HG02588 (cell line): ENCODE measurements at regions not wholly inside any gene's neighbourhood (a gene's known extent, or its start where the extent isn't known, plus 50 kb on each side); places are given as distances from the start of the nearest gene placed in this dataset.
A peak's percentile ranks its signal among the peaks of the same experiment; 100 is the strongest.

ENCODE experiments used
- ATAC-seq: cut with Tn5 transposase; IDR thresholded peaks from one replicate; pipeline ENCODE4 v1.9.1; 2021; ENCODE audit warnings: mild to moderate bottlenecking, moderate library complexity; ENCODE audit not compliant: unreplicated experiment

DNA sequence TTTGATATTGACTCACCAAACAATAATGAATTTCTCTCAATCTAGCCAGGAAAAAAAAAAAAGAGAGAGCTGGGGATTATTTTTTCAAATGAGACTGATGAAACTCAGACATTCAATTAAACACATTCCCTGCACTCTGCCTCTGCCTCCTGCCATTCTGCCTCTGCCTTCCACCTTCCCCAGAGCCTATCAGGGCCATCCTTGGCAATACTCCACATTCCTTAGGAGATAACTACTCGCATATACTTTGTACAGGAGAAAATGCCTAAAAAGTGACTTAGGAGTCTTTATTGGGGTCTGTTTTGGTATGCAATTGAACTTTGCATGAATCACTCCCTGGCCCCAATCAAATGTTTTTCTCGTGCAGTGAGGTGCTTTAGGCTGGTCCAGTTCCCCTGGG, 246.6 kb upstream of the PLET1 start:
- no peak for ATAC-seq

DNA sequence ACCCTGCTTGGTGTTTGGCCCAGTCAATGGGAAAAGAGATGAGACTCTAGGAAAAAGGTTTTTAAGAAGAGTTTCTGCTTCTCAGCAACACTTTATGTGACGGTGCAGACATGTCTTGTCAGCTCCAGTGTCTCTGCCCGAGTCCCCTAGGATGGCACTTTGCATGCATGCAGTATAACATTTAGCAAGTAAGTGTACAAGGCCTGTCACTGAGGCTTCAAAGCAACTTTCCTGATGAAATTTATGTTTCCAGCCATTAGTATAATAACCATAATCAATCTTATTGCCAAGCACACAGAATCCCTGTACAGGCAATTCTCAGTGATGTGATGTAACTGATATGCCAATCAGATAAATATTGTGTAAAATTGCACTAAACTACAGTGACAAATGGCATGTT, 248.1 kb upstream of the PLET1 start:
- ATAC-seq = no peak

DNA sequence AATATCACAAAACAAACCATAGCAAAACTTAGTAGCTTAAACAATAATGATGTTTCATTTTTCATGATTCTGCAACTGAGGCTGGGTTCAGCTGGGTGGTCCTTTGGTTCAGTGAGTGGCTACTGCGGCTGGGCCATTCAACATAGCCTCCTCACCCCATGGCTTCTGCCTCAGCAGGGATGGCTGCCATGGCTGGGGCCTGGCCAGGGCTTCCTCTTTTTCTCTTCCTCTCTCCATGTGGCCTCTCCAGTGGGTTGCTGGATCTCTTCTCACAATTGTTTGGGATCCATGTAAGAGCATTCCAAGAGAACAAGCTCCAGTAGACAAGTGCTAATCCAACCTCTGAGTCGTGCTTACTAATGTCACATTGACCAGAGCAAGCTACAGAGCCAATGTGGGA, 248.6 kb upstream of the PLET1 start:
- no peak for ATAC-seq

DNA sequence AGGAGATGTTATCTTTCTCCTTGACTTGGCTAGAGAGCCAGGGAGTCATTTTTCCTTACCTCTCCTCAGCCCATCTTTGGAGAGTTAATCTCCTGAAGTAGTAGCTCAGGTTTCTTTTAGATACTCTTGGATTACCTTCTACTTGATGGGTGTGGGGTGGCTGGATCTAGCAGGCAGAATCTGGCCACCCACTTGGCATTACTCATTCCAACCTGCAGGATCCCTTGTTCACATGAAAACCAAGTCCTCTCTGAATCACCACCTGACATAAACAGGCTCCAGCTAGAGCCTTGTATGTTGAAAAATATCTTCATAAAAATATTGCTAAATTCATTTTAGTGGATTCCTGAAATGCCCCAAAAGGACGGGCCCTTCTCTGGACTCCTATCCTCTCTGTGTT, 250.6 kb upstream of the PLET1 start:
- no peak for ATAC-seq

DNA sequence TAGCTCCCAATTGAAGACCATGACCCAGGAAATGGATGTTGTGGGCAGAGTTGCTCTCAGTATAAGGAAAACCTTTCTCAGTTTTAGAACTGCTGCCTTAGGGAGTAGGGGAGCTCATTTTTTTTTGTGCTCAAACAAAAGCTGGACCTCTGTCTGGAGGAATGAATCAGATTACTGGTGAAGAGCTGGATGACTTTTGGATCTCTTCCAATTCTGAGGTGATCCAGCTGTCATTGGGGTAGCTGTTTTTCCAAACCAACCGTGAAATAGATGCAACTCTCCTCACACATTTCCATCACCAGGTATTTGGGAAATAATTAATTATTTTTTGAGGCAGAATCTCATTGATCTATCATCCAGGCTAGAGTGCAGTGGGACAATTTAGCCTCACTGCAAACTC, 251.3 kb upstream of the PLET1 start:
- ATAC-seq = no peak

DNA sequence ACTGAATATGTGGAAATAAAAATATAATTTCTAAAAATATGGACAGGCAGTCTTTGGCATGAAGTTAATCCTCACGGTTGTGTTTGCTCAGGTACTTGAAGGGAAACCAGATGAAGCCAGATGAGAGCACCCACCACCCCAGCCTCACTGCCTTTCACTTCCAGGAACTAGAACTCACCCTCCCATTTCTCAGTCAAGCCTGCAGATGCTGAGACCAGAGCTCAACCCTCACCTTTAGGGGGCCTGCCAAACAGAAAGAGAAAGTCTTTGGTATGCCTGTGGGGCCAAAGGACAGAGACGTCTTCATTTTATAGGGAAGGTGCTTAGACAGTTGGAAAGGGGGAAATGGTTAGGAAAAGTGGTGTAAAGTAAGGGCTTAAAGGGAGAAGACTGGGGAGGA, 252.8 kb upstream of the PLET1 start:
- ATAC-seq = no peak

DNA sequence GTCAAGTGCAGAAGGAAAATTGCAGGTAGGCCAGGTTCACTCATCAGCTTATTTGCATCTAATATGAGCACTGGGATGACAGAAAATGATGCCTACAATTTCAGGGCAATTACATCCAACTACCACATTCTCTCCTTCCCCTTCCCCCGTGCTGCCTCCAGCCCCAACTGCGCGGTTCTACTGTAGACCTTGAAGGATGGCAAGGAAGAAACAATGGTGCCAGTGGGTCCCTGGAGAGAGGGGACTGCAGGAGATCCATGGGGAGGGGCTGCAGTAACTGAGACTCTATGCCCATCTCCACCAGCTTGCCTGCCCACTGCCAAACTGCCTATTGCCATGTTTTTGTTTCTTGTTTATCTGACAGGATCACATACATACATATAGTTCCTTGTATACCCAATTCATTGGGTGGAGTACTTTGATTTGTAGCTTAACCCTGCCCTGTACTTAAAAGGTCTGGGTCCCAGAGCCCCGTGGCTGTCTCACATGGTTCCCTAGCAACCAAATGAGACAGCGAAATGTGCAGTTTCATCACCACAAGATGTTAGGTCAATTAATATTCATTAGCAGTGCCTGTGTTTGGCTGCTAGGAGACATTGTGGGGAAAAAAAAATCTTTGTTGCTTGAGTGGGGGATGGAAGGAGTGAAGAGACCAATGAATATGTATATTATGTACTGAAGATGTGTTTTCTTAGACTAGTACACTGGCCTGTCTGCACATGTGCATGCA, 253.5 kb upstream of the PLET1 start:
- no peak for ATAC-seq

DNA sequence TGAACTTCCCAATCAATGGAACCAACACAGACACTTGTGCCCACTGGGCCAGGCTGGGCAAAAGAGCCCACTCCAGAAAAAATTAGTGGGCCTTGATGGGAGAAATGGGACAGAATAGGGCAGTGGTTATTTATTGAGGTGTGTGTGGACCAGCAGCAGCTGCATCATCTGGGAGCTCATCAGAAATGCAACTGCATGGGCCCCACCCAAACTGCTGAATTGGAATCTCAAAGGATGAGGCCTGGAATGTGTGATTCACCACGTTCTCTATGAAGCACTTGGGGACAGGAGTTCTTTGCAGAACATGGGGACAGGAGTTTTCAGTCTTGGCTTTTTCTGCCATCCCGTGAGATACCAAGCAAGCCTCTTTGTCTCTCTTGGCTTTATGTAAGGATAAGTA, 255.6 kb upstream of the PLET1 start:
- ATAC-seq = no peak

DNA sequence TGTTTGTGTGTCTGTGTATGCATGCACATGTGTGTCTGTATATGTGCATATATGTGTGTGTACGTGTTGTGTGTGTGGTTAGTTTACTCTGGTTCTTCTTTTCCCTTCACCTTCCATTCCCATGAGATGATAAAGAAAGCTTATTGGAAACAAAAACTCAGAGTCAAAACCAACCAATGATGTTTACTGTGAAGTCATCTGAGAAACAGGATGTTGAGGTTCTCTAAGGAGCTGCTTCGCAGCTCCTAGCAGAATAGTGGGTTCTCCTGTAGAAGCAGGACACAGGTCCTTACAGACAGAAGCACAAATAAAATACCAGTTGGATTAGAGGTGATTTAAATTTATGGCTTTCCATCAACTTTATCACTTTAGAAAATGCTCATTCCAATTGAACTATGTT, 256.1 kb upstream of the PLET1 start:
- no peak for ATAC-seq

DNA sequence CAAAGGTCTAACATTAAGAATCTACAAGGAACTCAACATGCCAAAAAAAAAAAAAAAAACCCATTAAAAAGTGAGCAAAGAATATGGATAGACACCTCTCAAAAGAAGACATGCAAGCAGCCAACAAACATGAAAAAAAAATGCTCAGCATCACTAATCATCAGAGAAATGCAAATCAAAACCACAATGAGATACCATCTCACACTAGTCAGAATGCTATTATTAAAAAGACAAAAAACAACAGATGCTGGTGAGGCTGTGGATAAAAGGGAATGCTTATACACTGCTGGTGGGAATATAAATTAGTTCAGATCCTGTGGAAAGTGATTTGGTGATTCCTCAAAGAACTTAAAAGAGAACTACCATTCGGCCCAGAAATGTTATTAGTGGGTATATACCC, 257.7 kb upstream of the PLET1 start:
- ATAC-seq = no peak

DNA sequence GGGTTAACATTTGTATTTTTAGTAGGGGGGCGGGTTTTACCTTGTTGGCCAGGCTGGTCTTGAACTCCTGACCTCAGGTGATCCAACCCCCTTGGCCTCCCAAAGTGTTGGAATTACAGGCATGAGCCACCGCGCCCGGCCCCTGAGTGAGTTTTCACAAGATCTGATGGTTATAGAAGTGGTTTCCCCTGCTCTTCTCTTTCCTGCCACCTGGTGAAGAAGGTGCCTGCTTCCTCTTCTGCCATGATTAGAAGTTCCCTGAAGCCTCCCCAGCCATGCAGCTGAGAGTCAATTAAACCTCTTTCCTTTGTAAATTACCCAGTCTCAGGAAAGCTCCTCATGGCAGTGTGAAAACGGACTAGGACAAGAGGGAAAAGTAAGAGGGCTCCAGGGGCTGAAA, 259.1 kb upstream of the PLET1 start:
- no peak for ATAC-seq

DNA sequence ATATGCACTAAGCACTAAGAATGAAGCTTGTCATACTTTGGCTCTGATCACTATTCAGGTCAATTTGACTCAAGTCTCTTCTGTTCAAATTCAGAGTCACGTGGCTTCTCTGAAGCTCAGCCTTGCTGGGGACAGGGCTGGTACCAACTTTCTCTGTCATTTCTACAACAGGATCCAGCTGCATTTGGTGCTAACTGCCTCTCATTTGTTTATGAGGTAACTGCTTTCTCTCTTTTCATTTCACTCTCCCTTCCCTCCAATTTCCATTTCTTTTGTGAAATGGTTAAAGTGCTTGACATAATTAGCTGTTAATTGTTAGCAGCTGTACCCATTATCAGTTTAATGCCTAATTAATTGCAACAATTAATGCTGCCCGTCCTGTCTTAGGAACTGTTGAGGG, 259.7 kb upstream of the PLET1 start:
- no peak for ATAC-seq

DNA sequence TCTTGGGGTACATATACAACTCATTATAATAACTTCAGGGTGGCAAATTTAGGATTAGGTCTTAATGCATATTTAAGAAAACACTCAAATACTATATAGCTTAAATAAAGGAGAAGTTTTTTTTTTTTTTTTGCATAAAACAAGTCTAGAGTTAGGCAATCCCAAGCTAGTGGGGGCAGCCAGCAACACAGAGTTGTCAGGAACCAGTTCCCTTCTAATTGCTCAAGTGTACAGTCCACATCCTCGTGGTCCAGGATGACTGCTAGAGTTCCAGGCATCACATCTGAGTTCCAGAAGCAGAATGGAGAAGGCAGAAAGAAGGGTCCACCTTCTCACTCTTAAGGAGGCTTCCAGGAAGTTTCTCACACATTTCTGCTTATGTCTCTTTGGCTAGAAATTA, 261.9 kb upstream of the PLET1 start:
- ATAC-seq = no peak

DNA sequence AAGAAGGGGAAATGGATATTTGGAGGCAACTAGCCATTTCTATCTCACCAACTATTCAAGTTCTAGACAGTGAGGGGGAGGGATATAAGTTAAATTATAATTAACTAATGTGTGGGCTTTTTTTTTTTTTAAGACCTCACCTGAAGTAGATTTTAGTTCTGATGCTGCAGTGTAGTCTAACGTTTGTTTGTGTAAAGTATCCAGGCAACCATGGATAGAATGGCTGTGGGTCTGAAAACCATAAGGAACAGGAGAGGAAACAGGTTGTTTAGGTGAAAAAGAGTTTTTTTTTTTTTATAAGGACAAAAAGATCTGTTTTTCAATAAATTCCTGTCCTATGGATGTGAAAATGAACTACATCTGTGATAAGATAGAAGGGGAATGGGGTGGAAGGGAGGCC, 262.4 kb upstream of the PLET1 start:
- no peak for ATAC-seq

DNA sequence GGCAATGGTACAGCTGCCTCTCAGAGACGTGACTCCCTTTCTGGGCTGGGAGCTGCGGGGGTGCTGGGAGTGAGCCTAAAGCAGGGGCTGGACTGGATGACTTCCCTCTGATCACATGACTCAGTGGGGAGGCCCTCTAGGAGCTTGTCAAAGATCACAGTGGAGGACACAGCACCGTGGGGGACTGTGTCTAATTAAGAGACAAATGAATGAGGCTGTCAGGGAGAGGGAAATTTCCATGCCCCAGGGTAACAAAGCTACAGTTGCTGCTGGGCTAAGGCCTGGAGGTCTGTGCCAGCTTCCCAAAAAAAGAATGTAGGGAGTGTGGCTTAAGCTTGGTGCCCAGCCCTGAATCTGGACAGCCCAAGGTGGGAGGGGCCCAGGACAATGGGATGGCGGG, 262.8 kb upstream of the PLET1 start:
- ATAC-seq = no peak

DNA sequence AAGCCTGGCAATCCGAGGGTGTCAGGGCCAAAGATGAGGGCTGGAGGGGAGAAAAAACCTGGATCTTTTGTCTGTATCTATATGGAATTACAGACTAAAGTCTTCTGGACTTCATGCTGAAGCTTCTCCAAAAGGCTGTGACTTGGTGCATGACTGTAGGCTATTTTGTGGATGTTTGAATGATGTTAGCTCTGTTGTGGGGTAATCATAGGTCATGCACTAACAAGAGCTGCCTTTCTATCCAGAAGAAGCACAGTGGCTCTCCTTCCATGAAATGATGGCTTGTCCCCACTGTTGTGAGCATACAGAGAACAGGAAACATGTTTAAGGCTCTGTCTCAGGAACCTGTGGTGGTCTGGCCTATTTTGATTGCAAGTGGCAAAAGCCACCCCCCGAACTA, 263.3 kb upstream of the PLET1 start:
- ATAC-seq = no peak

DNA sequence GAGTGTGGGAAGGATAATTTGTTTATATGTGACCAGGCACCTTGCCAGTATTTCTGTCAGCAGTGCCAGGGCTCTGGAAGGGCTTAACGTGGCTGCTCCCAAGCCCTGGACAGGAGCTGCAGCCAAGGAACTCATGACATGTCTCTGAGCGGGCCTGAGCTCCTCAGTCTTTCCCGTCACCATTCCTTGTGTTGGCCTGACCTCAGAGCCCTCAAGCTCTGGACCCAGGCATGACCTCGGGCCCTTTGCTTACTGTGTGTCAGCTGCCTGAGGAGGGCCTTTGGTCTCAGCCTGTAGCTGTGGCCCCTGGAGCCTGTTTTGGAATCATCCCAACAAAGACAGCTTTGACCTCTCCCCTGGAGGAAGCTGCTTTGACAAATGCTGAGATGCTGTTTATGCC, 264.1 kb upstream of the PLET1 start:
- ATAC-seq = no peak

DNA sequence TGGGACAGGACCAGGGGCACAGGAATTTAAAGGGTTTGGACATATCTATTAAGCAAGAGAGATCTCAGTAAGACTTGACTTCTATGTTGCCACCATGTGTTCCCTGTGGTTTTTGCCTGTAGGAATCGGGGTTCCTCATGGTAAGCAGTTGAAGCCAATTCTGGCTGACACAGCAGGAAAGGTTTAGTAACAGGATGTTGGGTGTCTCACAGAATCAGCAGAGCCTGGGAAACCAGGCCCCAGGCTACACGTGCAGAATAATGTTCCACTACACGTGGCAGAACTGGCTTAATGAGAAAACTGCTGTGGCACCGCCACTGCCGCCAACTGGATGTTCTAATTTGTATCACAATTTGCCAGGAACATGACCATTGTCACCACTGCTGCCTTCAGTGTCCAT, 264.6 kb upstream of the PLET1 start:
- no peak for ATAC-seq

DNA sequence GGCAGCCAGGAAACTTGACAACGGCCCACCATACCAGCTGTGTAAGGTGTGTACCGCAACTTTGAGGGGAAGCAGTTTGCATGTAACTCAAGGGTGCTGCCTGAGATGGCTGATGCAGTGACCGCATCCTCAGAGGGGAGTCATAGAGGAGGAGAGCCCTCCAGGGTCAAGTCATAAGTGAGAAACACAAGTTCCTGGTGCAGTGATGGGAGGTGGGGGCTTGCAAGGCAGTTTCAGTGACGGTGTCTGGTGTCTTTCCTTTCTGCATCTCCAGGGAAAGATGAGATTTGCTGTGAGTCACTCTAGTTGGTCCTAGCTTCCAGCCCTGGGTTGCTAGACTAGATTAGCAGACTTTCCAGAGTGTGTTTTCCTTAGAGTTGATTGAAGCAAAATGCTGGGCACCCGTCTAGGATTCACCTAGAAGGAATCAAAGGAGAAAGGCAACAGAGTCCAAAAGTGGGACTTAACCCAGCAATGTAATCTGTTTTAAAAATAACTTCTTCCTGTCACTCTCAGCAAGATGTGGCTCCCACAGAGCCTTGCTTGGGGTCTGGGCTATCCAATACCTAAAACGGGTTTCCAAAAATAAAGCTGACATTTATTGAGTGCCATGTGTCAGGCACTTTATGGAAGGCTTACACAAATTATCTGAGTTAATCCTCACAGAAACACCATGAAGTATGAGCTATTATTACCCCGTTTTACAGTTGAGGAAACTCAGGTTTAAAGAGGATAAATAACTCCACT, 265.4 kb upstream of the PLET1 start:
- no peak for ATAC-seq

DNA sequence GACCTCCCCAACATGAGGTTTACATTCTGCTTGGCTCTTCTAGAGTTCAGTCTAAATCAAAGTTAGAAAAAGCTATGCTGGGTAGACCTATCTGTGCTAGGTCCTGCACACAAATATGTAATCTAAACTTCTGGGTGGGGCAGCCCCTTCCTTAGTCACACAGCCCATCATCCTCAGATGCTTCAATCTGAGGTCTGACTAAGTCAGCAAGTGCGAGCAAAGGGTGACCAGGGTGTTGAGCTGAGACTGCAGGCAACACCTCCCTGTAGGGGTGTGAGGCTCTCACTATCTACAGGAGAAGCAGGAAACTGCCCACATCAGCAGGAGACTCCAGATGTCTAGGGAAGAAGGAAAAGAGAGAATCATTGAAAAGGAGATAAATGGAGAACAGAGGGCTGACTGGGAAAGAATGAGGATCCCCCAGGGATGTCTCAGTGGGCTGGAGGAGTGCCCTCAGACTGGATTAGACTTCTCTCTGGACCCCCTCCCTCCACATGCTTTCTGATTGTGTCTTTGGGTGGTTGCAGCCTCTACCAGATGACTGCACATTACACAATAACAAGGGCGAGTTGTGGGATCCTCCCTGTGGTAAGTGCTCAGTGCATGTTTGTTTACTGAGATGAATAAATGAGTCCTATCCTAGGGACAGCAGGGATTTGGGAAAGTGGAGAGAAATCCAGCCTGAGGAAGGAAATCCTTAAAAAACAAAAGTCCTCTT, 266.2 kb upstream of the PLET1 start:
- peak; percentile 46 for ATAC-seq

DNA sequence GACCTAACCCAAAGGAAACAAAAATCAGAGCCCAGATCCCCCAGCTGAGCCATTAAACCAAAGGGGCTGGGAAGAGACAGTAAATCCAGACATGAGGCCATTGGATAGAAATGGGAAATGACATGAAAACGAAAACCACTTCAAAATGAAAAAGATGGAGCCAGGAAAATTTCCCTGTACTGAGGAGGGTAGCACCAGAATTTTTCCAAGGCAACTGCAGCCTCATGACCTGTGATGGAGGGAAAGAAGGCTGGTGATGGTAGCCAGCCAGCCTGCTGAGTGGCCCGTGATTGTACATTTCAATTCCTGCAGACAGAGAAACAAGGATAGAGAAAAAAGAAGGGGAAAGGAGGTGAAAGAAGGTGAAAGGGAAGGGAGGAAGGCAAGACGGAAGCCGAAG, 268.4 kb upstream of the PLET1 start:
- no peak for ATAC-seq

DNA sequence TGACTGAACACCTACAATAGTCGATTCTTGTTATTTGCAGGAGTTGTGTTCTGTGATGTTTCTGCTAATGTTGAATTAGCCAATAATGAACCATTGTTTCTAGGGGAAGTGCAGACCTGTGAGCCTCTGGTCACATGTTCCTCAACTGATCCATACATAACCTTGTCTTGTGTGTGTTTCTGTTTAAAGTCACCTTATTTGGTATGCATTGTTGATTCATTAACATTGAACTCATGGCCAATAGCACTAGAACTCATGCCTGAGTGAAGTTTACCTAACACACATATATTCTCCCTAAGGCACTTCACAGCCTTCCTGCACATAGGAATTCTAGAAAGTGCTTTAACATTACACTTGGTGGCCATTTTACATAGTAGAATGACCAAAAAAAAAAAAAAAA, 271.8 kb upstream of the PLET1 start:
- no peak for ATAC-seq
